ENCODE measurements at regions not wholly inside any gene's neighbourhood (a gene's known extent, or its start where the extent isn't known, plus 50 kb on each side); places are given as distances from the start of the nearest gene placed in this dataset.

DNA sequence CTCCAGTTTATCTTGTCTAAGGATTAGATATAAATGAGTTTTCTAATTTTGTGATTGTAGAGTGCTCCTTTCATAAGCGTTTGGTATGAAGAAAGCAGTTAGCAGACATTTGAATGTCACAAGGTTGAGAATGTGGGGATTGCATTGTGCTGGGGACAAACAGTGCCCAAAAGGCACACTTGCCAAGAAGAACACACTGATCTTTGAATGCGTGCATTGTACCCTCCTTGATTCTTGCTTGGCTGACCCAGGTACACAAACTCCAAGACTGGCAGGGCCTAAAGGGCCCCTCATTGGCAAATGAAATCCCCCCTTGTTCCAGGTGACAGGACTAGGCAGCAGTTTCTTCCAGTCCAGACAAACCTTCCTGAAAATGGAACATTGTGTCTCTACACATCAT lies 96.9 kb upstream of the LIFR start:
- in situ Hi-C loops (cut with HindIII; ENCODE audit: low pct_unique_long_range_greater_than_20kb, low sequenced_read_pairs): no loop called here
- TF ChIP-seq JUND (IDR thresholded peaks at IDR 0.05; ENCODE audit: low read depth): no peak
- no peak for DNase-seq (ENCODE audit: low read depth in 1 of 2, low spot score in 1 of 2)

DNA sequence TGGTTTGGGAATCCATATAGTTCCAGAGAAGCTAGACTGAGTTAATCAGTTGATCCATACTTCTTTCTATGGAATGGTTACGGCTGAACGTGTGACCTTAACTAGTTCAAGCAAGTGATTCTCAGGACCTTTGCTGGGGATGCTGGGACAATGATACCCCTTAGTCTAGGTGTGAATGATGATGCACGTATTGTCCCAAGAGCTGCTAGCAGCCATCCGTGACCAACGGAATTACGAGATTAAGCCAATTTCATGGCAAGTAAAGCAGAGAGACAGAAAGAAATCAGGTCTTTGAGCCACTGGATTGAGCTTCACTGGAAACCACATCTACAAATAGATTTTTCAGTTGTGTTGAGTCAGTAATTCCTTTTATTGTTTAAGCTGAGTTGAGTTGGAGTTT lies 99.2 kb upstream of the LIFR start:
- no peak for TF ChIP-seq JUND (IDR thresholded peaks at IDR 0.05; ENCODE audit: low read depth)
- DNase-seq (ENCODE audit: low read depth in 1 of 2, low spot score in 1 of 2): no peak
- in situ Hi-C loops (cut with HindIII; ENCODE audit: low pct_unique_long_range_greater_than_20kb, low sequenced_read_pairs): no loop called here

DNA sequence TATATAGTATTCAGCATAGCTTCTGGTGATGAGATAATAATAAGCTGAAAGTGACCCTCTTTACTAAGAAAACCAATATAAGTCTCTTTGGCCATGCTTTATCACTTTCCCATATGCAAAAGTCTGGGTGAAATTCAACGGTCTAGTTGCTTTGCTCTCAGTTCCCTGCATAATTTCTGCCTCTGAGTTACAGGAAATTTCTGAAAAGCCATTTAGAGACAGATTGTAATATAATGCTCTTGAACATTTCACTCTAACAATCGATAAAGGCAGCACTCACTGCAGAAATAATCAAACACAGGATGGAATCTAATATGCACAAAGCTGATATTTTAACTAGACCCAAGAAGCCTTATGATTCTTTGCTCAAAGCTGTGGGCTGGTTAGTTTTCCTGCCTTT lies 100.1 kb upstream of the LIFR start:
- in situ Hi-C loops (cut with HindIII; ENCODE audit: low pct_unique_long_range_greater_than_20kb, low sequenced_read_pairs): no loop called here
- TF ChIP-seq JUND (IDR thresholded peaks at IDR 0.05; ENCODE audit: low read depth): no peak
- DNase-seq (ENCODE audit: low read depth in 1 of 2, low spot score in 1 of 2): no peak

DNA sequence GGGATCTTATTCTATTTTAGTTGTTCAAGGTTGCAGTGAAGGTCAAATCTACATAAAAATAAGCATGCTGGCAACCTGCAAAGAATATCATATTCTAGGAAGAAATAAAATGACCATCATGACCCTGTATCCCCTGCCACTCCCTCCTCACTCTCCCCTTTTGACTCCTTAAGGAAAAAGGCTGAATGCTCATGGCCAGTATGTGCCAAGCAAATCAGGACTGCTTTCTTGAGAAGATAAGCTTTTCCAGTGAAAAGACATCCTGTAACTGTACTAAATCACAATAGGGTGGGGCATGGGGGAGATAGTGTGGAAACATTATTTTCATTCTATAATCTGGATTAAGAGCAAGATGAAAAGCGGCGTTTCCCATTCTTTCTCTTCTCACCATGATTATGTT lies 100.6 kb upstream of the LIFR start:
- TF ChIP-seq JUND (IDR thresholded peaks at IDR 0.05; ENCODE audit: low read depth): no peak
- no peak for DNase-seq (ENCODE audit: low read depth in 1 of 2, low spot score in 1 of 2)
- in situ Hi-C loops (cut with HindIII; ENCODE audit: low pct_unique_long_range_greater_than_20kb, low sequenced_read_pairs): no loop called here

DNA sequence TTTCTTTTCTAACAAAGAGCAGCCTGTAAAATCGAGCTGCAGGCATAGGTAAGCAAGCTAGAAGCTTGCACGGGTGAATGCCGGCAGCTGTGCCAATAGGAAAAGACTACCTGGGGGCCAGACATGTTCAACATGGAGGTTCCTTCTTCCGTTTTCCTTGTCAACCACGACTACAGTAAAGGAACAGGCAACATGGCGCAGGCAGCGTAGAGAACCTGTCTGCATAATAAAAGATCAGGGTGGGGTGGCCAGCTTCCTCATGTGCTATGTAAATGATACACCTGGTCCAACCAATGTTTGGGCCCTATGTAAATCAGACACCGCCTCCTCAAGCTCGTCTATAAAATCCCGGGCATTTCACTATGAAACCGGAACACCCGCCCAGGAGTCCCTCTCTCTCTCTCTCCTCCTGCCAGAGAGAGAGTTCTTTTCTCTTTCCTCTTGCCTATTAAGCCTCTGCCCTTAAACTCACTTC lies 103.8 kb upstream of the LIFR start:
- TF ChIP-seq JUND (IDR thresholded peaks at IDR 0.05; ENCODE audit: low read depth): no peak
- in situ Hi-C loops (cut with HindIII; ENCODE audit: low pct_unique_long_range_greater_than_20kb, low sequenced_read_pairs): no loop called here

DNA sequence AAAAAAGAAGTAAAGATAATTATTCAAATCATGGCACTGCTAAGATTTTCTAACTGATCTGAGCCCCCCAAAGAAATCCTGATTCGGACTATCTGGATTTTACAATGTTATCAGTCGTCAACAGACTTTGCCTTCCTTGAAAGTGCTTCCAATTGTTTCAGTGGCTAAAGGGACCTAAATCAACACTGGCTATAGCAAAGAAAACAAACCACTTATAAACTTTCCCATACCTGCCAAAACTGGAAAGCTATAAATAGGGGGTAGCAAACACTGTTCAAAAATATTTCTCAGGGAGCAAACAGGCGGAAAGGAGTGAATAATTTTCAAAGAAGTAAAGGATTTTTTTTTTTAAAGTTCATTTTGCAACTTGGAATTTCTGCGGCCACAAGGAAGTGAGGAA lies 105.6 kb upstream of the LIFR start:
- in situ Hi-C loops (cut with HindIII; ENCODE audit: low pct_unique_long_range_greater_than_20kb, low sequenced_read_pairs): no loop called here
- TF ChIP-seq JUND (IDR thresholded peaks at IDR 0.05; ENCODE audit: low read depth): no peak
- DNase-seq (ENCODE audit: low read depth in 1 of 2, low spot score in 1 of 2): no peak

More for the DNA sequence above, 103.8 kb upstream of the LIFR start:
- peak; percentile 50 to 99 for DNase-seq (ENCODE audit: low read depth in 1 of 2, low spot score in 1 of 2)

DNA sequence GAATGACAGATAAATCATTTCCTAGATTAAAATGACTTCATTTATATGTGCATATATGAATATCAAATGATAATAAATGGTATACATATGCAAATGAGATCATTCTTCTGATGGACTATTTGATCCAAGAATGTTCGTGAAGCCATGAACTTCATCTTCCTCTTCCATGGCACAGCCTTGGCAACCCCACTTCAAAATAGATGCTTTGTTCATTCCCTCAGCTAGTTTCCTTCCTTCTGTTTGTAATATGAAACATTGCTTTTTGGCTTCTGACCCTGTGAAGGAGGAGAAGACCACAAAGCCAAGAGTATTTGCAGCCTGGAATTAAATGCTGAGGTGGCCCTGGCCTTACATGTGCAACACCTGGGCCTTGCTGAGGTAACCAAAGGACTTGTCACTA lies 106.8 kb upstream of the LIFR start:
- TF ChIP-seq JUND (IDR thresholded peaks at IDR 0.05; ENCODE audit: low read depth): no peak
- in situ Hi-C loops (cut with HindIII; ENCODE audit: low pct_unique_long_range_greater_than_20kb, low sequenced_read_pairs): no loop called here
- DNase-seq (ENCODE audit: low read depth in 1 of 2, low spot score in 1 of 2): no peak

DNA sequence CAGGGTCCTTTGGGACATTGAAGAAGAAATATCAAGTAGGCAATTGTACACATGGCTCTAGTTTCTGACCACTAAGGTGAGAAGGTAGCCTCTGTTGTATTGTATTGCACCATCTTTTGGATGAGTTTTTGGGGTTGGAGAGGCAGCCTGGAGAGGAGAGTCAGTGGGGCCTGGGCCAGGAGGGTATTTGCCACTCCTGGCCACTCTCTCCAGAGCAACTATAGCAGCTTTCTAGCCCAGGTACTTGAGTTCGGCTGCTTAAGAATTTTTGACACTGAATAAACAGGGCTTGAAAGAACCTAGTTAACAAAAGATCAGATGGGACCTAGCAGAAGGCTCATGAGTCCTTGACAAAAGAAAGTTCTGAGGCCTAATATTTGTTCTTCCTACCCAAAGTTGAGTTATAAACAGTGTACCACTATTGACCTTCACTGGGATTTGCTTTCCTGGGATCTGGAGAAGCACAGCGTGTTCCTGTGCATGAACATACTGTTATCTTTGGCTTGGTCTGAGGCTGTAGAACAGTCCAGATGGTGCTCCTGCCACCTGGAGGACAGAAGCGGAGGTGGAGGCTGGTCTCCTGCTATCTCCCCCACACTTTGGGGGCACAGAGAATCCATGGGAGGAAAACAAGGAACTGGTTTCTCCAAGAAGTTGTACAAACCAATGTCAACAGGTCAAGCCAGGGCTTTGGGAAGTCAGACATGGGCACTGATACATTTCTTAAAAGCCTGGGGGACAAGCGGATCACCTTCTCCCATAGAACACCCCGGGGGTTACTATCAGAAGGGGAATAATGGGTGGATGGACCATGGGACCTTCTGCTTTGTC lies 110.4 kb upstream of the LIFR start:
- DNase-seq (ENCODE audit: low read depth in 1 of 2, low spot score in 1 of 2): peak; percentile 31 to 67
- no peak for TF ChIP-seq JUND (IDR thresholded peaks at IDR 0.05; ENCODE audit: low read depth)
- in situ Hi-C loops (cut with HindIII; ENCODE audit: low pct_unique_long_range_greater_than_20kb, low sequenced_read_pairs): no loop called here

DNA sequence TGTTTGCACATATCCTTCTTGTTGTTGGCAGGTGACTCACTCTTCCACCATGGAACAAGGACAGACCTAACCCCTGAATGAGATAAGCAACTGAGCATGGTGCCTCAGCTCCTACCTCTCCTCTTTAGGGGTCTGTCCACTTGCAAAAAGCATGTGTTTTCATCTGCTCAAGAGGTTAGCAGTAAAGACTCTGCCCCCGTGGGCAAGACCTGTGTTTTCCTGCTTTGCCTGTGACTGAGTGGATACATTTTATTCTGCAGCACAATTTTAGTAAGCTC lies 111.0 kb upstream of the LIFR start:
- no peak for DNase-seq (ENCODE audit: low read depth in 1 of 2, low spot score in 1 of 2)
- no peak for TF ChIP-seq JUND (IDR thresholded peaks at IDR 0.05; ENCODE audit: low read depth)
- in situ Hi-C loops (cut with HindIII; ENCODE audit: low pct_unique_long_range_greater_than_20kb, low sequenced_read_pairs): no loop called here

DNA sequence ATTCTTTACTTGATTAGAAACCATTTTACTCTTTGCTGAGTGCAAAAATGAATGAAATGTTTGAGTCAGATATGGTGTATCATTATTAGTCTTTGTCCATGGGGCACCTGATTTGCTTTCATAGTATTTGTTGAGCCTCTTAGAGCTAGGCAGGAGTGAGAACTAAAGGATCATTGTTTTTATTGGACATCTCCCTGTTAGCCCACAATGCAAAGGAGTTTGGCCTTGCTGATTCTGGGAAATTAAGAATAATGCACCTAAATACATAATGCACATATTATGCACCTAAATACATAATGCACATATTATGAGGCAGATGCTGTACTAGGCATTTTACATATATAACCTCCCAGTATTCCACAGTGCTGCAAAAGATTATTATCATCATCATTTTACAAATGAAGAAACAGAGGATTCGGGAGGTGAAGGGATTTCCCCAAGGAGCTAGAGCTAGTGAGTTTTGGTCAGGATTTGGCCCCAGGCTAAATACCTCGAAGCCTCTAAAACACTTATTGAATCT lies 113.0 kb upstream of the LIFR start:
- TF ChIP-seq JUND (IDR thresholded peaks at IDR 0.05; ENCODE audit: low read depth): no peak
- in situ Hi-C loops (cut with HindIII; ENCODE audit: low pct_unique_long_range_greater_than_20kb, low sequenced_read_pairs): no loop called here
- no peak for DNase-seq (ENCODE audit: low read depth in 1 of 2, low spot score in 1 of 2)

DNA sequence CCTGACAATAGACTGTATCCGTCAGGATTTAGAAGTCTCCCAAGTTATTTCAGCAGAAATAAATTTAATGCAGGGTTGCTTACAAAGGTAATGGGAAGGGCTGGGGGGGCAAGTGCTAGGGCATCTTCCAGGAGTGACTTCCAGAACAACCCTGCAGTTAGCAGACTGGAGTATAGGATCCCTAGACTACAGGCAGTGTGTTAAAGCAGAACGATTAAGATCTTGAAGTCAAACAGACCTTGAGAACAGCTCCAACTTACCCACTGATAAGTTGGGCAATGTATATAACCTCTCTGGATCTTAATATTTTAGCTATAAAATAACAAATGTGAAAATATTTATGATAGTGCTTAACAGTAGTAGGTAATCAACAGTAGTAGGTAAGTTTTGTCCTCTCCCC lies 113.6 kb upstream of the LIFR start:
- no peak for DNase-seq (ENCODE audit: low read depth in 1 of 2, low spot score in 1 of 2)
- in situ Hi-C loops (cut with HindIII; ENCODE audit: low pct_unique_long_range_greater_than_20kb, low sequenced_read_pairs): no loop called here
- no peak for TF ChIP-seq JUND (IDR thresholded peaks at IDR 0.05; ENCODE audit: low read depth)

DNA sequence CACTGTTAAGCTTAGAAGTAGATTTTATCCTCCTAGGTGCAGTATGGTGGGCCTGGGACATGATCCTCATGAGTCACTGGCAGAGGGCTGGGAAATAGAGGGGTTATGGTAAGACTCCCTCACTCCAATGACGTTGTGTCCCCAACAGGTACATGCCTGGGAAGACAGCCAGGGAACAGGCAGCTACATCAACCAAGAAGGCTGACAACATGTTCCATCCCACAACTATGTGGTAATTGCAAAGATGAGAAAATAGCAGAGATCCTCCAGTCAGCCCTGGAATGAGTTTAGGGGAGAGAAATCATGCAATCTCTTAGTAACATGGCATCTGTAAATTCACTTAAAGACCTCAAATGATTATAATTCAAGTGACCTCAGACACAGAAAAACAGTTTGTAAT lies 114.4 kb upstream of the LIFR start:
- no peak for DNase-seq (ENCODE audit: low read depth in 1 of 2, low spot score in 1 of 2)
- TF ChIP-seq JUND (IDR thresholded peaks at IDR 0.05; ENCODE audit: low read depth): no peak
- in situ Hi-C loops (cut with HindIII; ENCODE audit: low pct_unique_long_range_greater_than_20kb, low sequenced_read_pairs): no loop called here

DNA sequence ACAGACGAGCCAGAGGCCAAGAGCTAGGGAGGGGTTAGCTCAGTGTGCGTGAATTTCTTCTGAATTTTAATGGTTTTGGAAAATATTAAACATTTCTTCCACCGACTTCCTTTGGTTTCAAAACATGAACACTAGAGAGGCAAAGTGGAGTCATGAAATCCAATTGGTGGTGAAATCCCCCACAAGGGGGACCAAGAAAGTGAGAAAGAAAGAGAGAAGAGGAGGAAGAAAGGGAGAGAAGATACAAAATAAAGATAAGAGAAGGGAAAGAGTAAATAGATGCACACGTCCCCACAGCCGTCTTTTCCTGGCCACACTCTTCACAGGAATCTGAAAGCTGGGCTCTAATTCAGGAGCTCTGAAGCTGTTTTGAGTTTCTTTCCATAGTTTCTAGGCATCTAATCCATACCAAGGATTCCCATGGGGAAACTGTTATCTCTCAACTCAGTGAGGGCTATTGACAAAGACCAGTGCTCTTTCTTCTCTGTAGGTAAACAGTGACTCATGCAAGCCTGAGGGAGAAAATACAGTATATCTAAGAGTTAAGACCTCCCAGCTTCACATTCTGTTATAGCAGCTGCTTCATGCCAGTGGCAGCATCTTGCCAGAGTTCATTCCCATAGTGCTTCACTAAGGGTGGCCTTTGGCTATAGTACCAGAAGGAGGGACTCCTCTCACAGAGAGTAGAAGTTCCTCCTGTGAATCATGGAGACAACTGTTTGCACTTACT lies 115.8 kb upstream of the LIFR start:
- no peak for DNase-seq (ENCODE audit: low read depth in 1 of 2, low spot score in 1 of 2)
- in situ Hi-C loops (cut with HindIII; ENCODE audit: low pct_unique_long_range_greater_than_20kb, low sequenced_read_pairs): no loop called here
- TF ChIP-seq JUND (IDR thresholded peaks at IDR 0.05; ENCODE audit: low read depth): no peak
